Pancreas (tissue), 10 donors: ENCODE measurements at regions not wholly inside any gene's neighbourhood (a gene's known extent, or its start where the extent isn't known, plus 50 kb on each side); places are given as distances from the start of the nearest gene placed in this dataset.
A peak's percentile ranks its signal among the peaks of the same experiment; 100 is the strongest.

ENCODE experiments used
- ATAC-seq, 4 donors: fragments of 200-7000 bp; cut with Tn5 transposase; one replicate each; pipeline versions ENCODE4 v1.8.0 to v1.9.1; 2020; ENCODE audit warnings: mild to moderate bottlenecking in 4 of 4, moderate library complexity in 4 of 4
- DNase-seq, 6 donors: peaks; one replicate each; pipeline ENCODE4 v3.0.0-alpha.2; 2020
- FAIRE-seq: peaks from 2 replicates; lab custom pipeline; 2012; peaks lifted over from hg19 to GRCh38; lab: Jason Lieb, UNC
- H3K27ac ChIP-seq, 4 donors: fragments of 200-600 bp; sonication (generic); 1 replicate in 3 of 4; 2 replicates in 1 of 4; pipeline versions ENCODE4 v1.5.0 to v1.8.0; 2020
- H3K27me3 ChIP-seq, 4 donors: fragments of 200-600 bp; one replicate each; pipeline ENCODE4 v1.8.0; 2021
- H3K36me3 ChIP-seq, 3 donors: fragments of 200-600 bp; sonication (generic) in 1 of 3; one replicate each; pipeline versions ENCODE4 v1.5.0 to v1.8.0; 2020 to 2021
- H3K4me1 ChIP-seq, 3 donors: fragments of 200-600 bp; one replicate each; pipeline ENCODE4 v1.8.0; 2021
- H3K4me3 ChIP-seq, 4 donors: fragments of 200-600 bp; sonication (generic) in 2 of 4; one replicate each; pipeline versions ENCODE4 v1.5.0 to v1.8.0; 2020 to 2021
- H3K9me3 ChIP-seq, 4 donors: fragments of 200-600 bp; one replicate each; pipeline ENCODE4 v1.8.0; 2021
- CTCF ChIP-seq, 4 donors: fragments of 200-600 bp; sonication (generic) in 3 of 4; IDR thresholded peaks; one replicate each; pipeline versions ENCODE4 v1.5.0 to v1.8.0; 2021; ENCODE audit warnings: antibody characterized with exemption in 4 of 4
- WGBS, 2 donors: extraction: QIAGEN DNeasy Blood & Tissue Kit; methylation state at CpG; one replicate each; pipeline ENCODE4 v1.1.7; 2013; 5-methylcytosine and 5-hydroxymethylcytosine counted together
- intact Hi-C, 3 donors: fragments of 100-400 bp; cut with DNase I; formaldehyde crosslinking; loops; one replicate each; pipeline versions ENCODE4 v1.11.1 to v1.14.2; 2022
- donor health status: healthy with polysubstance abuse.
- donor health status: DM: no; HTN: no; CAD: no; lungs with moderate emphysema.
- donor health status: DM: no; HTN: no; CAD: no.
- donor health status: control.
- donor health status: control.
- donor health status: Bipolar disorder and iron deficiency.
- donor health status: DM: yes; HTN: yes; CAD: no.
- donor health status: DM: no; HTN: no; CAD: no.
- donor health status: DM: no; HTN: no; CAD: no.
- donor health status: DM: yes; HTN: yes; CAD: no.

GRCh38 chr13:26468265-26468801 is 89.2 kb upstream of the WASF3 start:
- Histone ChIP-seq H3K4me1 (no peaks in the 10 kb centered on the region), H3K27ac (no peak overlapping the region), H3K36me3 (no peaks in the 10 kb centered on the region), H3K27me3 (no peaks in the 10 kb centered on the region), H3K4me3 (no peak overlapping the region), H3K9me3 (no peaks in the 10 kb centered on the region)
- 36 to 37% methylated on average over 6 of the region's 6 CpGs for WGBS, 2 donors
- no peak for ATAC-seq
- DNase-seq = no peak
- no peak for FAIRE-seq
- no peak for TF ChIP-seq CTCF (IDR thresholded peaks at IDR 0.05)
- intact Hi-C loops = no loop called here

- no peak for FAIRE-seq
- no peak for TF ChIP-seq CTCF (IDR thresholded peaks at IDR 0.05)
- WGBS, 2 donors = 49 to 62% methylated on average over 4 of the region's 4 CpGs
- intact Hi-C loops = no loop called here
- Histone ChIP-seq H3K27ac (no peak overlapping the region), H3K4me1 (no peaks in the 10 kb centered on the region), H3K4me3 (no peak overlapping the region), H3K27me3 (no peaks in the 10 kb centered on the region), H3K9me3 (no peaks in the 10 kb centered on the region), H3K36me3 (no peaks in the 10 kb centered on the region)
- no peak for DNase-seq
- peak in 3 of 4 donors; percentile 27 to 52 (median 31) for ATAC-seq
Observed at GRCh38 chr13:26469602-26470001, 87.9 kb upstream of the WASF3 start.

DNA sequence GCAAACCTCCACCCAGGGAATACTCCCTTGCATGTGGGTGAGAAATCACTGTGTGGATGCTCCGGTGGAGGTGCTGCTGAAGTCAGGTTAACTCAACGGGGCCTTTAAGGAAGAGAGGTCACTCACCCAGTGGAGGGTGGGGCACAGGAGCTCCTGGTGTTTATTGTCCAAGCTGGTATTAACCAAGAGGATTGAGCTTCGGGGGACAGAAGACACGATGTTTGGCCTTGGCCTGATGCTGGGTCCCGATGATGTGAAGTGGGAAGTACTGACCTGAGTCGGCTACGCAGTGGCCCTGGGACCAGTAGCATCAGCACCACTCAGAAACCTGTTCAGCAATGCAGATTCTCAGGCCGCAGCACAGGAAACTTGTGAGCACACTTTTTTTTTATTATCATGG is 85.7 kb upstream of the WASF3 start:
- intact Hi-C loops = no loop called here

DNA sequence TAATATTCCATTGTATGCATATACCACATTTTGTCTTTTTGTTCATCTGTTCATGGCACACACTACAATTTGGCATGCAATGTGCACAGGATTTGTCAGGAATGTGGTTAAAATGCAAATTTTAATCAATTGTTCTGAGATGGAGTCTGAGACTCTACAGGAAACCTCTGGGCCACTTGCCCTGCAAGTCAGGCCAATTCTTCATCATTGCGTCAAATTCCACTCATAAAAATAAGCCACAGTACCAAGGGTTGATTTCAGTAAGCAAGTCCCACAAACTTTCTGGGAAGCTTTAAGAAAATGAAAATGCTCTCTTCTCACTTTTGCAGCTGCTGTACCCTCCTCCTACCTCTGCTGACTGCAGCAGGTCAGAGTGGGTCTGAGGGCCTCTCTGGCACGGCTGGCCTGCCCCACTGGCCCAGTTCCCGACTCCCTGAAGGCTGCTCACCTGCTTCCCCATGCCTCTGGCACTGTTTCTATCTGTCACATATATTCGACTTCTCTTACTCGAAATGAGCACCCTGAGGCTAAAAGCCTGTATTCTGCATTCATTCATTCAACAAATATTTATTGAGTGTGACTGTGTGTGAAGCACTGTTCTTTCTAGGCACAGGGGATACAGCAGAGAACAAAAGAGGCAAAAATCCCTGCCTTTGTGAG is 83.8 kb upstream of the WASF3 start:
- no peak overlapping the region for H3K27ac ChIP-seq
- H3K4me1 ChIP-seq = no peaks in the 10 kb centered on the region
- whole genome bisulfite sequencing, 2 donors = 37% methylated on average over 5 of the region's 5 CpGs
- DNase-seq = no peak
- no peak for TF ChIP-seq CTCF (IDR thresholded peaks at IDR 0.05)
- no peaks in the 10 kb centered on the region for H3K9me3 ChIP-seq
- intact Hi-C loops = no loop called here
- H3K27me3 ChIP-seq = no peaks in the 10 kb centered on the region
- no peaks in the 10 kb centered on the region for H3K36me3 ChIP-seq
- peak in 1 of 4 donors; percentile 24 for ATAC-seq
- no peak overlapping the region for H3K4me3 ChIP-seq
- FAIRE-seq = no peak

More for the DNA sequence above, 85.7 kb upstream of the WASF3 start:
- Histone ChIP-seq H3K9me3 (no peaks in the 10 kb centered on the region), H3K4me1 (no peaks in the 10 kb centered on the region), H3K27me3 (no peaks in the 10 kb centered on the region), H3K36me3 (no peaks in the 10 kb centered on the region), H3K4me3 (no peak overlapping the region), H3K27ac (no peak overlapping the region)
- ATAC-seq (no peak), FAIRE-seq (no peak), DNase-seq (no peak)
- TF ChIP-seq CTCF (IDR thresholded peaks at IDR 0.05) = no peak
- 74 to 76% methylated on average over 8 of the region's 8 CpGs for WGBS, 2 donors

DNA sequence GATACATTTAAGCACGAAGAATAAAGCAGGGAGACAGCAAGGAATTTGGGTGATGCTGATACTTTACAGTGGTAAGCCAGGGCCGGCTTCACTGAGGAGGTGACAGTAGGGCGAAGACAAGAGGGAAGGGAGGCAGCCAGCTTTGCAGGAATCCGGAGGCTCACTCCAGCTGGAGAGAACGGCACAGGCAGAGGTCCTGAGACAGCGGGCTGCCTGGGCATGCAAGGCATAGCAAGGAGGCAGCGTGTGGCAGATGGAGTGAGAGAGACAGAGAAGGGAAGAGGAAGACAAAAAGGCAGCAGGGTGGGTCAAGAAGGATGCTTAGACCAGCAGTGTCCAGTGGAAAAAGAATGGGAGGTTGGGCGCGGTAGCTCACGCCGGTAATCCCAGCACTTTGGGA is 83.2 kb upstream of the WASF3 start:
- H3K4me1 ChIP-seq = no peaks in the 10 kb centered on the region
- H3K27me3 ChIP-seq = no peaks in the 10 kb centered on the region
- intact Hi-C loops = no loop called here
- TF ChIP-seq CTCF (IDR thresholded peaks at IDR 0.05) = no peak
- WGBS, 2 donors = 67 to 69% methylated on average over 11 of the region's 11 CpGs
- no peak for ATAC-seq
- FAIRE-seq = no peak
- no peak overlapping the region for H3K27ac ChIP-seq
- DNase-seq = no peak
- H3K4me3 ChIP-seq = no peak overlapping the region
- no peaks in the 10 kb centered on the region for H3K9me3 ChIP-seq
- no peaks in the 10 kb centered on the region for H3K36me3 ChIP-seq
